GM12865 (cell line): ENCODE measurements at regions not wholly inside any gene's neighbourhood (a gene's known extent, or its start where the extent isn't known, plus 50 kb on each side); places are given as distances from the start of the nearest gene placed in this dataset.

Experiments used
- DNase-seq: peaks from one replicate; pipeline ENCODE4 v3.0.0; 2010; ENCODE audit warnings: low read depth
- H3K4me3 ChIP-seq: 2 replicates; pipeline ENCODE4 v1.5.1; 2011; ENCODE audit warnings: mild to moderate bottlenecking, low read depth, low read length, control low read depth
- CTCF ChIP-seq: IDR thresholded peaks from 2 replicates; pipeline ENCODE4 v1.5.1; 2011; ENCODE audit warnings: low read length, control low read depth, low read depth, inconsistent platforms; ENCODE audit not compliant: insufficient read depth; ENCODE audit errors: missing control alignments

GRCh38 chr5:130536691-130537090, 628.4 kb downstream of the HINT1 start:
- no peak overlapping the region for H3K4me3 ChIP-seq
- no peak for TF ChIP-seq CTCF
- no peak for DNase-seq

GRCh38 chr5:130532786-130533185, 628.5 kb downstream of the CHSY3 start:
- no peak for DNase-seq
- TF ChIP-seq CTCF, result no peak
- no peak overlapping the region for H3K4me3 ChIP-seq

- no peak for TF ChIP-seq CTCF
- H3K4me3 ChIP-seq, result no peak overlapping the region
- peak; percentile 1 for DNase-seq
Measured at GRCh38 chr5:130529511-130530485, 625.5 kb downstream of the CHSY3 start.

- no peak overlapping the region for H3K4me3 ChIP-seq
- TF ChIP-seq CTCF, result no peak
- no peak for DNase-seq
Measured at GRCh38 chr5:130529111-130529510, 624.8 kb downstream of the CHSY3 start.

- no peak for TF ChIP-seq CTCF
- DNase-seq, result no peak
Measured at GRCh38 chr5:130528474-130528873, 624.2 kb downstream of the CHSY3 start.

GRCh38 chr5:130526708-130527107, 622.4 kb downstream of the CHSY3 start:
- no peak overlapping the region for H3K4me3 ChIP-seq
- TF ChIP-seq CTCF, result no peak
- DNase-seq, result no peak

More at GRCh38 chr5:130528474-130528873, 624.2 kb downstream of the CHSY3 start:
- no peak overlapping the region for H3K4me3 ChIP-seq
